GM18951 (cell line): ENCODE measurements at regions not wholly inside any gene's neighbourhood (a gene's known extent, or its start where the extent isn't known, plus 50 kb on each side); places are given as distances from the start of the nearest gene placed in this dataset.
"Not testable (repeated sequence)": the region's sequence is repeated elsewhere in the genome, so short reads cannot be mapped to it uniquely, and the experiment has no call there.

Experiments used
- POLR2A ChIP-seq: IDR thresholded peaks from 4 replicates; pipeline ENCODE4 v1.6.1; 2011; ENCODE audit warnings: mild to moderate bottlenecking; ENCODE audit not compliant: insufficient read length, insufficient read depth; ENCODE audit errors: extremely low read depth
- in situ Hi-C: fragments of 300-500 bp; cut with MboI; formaldehyde crosslinking; loops from one replicate; pipeline ENCODE4 v1.12.0; 2022; ENCODE audit warnings: low sequenced_read_pairs, mixed read lengths, inconsistent platforms; ENCODE audit not compliant: unreplicated experiment

DNA sequence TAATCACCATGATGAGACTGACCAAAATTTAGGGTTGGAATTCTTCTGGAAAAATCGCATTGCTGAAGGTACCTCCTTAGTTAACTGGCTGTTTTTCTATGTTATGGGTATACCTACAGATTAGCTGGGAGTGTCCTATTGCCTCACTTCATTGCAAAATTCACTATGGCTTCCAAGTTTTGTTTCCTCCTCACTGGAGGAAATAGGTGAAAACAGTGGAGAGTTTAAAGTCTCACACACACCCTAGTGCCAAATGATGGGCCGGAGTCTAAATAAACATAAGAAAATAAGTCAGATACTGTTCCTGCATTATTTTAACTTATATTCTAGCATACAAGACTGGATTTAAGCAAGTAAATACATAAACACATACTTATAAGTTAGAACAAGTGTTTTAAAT lies 98.2 kb downstream of the AHR start:
- TF ChIP-seq POLR2A, result no peak
- in situ Hi-C loops, result no loop called here

DNA sequence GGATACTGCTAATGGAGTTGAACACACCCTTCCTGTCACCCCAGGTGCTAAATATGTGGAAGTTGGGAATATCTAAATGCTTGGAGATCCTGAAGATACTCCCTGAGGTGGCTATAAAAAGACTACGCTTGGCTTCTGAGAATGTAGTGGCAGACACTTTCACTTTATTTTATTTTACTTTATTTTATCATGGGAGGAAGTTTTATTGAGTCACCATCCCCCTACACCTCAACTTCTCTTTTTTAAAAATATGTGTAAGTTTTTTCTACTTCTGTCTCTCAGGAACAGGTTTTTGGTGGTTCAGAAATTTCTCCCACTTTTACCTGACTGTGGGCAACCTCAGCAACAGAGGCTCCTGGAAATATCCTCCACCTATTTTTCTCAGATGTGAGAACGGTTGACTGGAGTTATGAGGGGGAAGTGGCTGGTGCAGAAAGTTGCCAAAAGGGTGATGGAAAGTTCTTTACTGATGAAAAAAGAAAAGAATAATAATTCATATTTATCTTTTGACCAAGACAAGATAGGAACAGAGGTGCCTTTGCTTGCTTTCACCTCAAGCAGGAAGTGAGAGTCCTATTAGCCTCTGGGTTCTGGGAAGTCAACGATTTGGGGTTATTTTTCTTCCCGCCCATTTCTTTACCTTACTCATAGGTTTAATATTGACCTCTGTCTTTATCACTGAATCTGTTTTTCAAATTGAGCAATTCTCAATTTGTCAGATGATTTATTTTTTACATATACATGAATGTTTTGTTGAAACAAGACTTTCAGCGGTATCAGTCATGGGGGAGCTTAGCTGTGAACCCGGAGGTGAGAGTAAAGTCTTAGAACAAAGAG lies 103.6 kb downstream of the AHR start:
- TF ChIP-seq POLR2A, result no peak
- in situ Hi-C loops, result no loop called here

DNA sequence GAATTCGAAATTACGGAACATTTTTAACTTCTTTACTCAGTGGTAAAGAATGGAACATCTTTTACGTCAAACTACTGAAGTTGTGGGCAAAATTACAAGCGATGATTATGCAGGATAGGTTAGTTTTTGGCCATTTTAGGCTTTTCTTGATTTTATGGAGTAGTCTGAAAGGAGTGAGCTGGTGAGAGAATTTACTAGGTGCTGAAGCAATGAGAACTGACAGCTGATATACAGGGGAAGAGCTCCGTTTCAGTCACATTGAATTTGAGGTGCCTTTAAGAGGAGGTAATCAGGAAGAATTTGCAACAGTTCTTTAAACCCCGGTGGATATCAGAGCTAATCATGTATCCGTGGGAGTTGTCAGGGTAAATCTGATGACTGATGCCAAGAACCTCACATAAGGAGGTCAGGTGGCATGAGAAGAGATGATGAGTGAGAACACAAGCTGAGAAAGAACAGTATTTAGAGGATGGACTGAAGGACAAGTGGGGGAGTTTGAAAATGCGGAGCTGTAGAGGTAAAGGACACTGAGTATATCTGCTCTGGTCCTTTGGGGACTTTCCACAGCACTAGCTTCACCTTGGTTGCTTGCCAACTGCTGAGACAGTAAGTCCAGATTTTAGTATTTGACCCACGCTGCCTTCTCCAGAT lies 104.3 kb downstream of the AHR start:
- in situ Hi-C loops, result no loop called here
- TF ChIP-seq POLR2A, result no peak

DNA sequence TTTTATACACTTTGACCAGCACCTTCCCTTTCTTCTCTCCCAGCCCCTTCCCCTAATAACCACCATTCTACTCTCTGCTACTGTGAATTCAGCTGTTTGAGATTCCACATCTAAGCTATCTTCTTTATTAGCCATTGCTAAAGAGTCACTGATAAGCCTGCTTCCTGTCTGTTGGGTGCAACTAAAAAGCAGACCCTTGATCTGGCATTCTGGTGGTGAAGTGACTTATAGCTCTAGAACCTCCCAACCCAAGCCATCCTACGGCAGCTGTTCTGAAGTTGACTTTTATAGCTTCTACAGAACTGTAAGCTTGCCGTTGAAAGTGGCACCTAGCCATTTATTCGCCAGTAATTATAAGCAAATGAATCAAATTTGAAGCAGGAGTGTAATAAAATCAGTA lies 105.6 kb downstream of the AHR start:
- TF ChIP-seq POLR2A, result no peak
- in situ Hi-C loops, result no loop called here

DNA sequence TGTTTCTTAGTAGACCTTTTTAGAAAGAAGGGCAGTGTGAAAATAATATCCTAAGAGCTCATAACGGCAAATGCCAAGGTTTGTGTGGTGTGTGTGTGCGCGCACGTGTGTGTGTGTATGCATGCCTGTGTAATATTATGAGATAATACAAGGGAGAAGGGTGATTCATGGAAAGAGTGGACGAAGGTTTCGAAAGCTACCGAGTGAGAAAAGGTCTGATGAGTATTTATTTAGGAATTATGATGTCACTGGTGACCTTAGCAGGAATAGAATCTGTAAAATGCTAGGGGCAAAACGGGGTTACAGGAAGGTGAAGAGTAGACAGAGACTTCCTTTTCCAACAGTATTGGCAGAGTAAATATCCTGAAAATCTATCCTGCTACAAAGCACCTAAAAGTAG lies 107.3 kb downstream of the AHR start:
- no peak for TF ChIP-seq POLR2A
- in situ Hi-C loops, result no loop called here

- no peak for TF ChIP-seq POLR2A
- in situ Hi-C loops, result no loop called here
Measured at GRCh38 chr7:17406738-17407137, 108.3 kb downstream of the AHR start.

DNA sequence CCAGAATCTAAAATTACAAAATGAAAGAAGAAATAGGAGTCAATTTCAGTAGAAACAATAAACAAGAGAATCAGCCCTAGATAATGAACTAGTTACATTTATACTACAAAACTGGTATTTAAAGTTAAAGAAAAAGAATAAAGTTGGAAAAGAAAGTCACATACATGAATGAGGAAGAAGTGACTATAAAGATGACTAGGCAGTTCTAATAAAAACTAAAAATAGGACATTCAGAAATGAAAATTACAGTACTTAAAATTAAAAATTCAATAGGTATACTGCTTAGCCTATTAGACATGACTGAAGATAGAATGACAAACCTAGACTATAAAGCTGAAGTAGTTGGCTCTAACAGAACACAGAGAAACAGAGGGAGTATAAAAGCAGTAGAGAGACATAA lies 108.8 kb downstream of the AHR start:
- no peak for TF ChIP-seq POLR2A
- in situ Hi-C loops, result no loop called here

DNA sequence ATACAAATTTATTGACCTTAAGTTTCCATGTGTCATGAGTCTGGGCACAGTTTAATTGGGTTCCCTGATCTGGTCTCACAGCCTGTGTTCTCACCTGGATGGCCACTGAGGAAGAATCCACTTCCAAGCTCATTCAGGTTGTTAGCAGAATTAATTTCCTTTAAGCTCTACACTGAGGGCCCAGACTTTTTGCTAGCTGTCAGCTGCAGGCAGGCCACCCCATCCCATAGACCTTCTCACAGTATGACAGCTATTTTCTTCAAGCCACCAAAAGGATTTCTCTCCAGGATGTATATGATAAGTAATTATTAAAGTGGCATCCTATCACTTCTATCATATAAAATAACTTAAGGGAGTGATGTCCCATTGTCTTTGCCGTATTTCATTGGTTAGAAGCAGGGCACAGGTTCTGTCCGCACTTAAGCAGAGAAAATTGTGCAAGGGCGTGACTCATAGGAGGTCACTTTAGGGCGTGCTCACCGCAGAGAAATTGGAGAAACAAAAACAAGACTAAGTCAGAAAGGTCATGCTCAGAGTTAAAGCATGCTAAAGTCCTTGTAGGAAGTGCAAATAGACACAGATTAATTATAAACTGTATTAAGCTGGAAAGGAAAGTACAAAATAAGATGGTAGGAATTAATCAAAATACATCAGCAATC lies 109.9 kb downstream of the AHR start:
- TF ChIP-seq POLR2A, result no peak
- in situ Hi-C loops, result no loop called here

GRCh38 chr7:17408904-17409290 lies 110.4 kb downstream of the AHR start:
- in situ Hi-C loops, result no loop called here
- TF ChIP-seq POLR2A, result no peak

DNA sequence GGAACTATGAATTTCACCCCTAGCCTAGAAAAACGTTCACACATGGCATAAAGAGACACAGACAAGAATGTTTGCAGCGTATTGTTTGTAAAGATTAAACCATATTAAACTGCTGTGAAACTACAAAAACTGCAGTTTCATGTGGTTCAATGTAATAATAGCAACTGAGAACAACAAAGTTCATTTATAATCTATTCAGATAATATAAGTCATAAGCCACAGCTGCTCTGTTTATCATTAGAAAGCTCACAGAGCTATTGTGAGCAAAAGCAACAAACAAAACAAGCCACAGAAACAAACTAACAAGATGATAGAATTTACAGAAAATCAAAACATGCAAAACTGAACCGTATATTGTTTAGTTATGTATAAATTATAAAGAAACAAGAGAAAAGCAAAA lies 113.5 kb downstream of the AHR start:
- in situ Hi-C loops, result no loop called here
- TF ChIP-seq POLR2A, result no peak

GRCh38 chr7:17412883-17413282 lies 114.4 kb downstream of the AHR start:
- no peak for TF ChIP-seq POLR2A
- in situ Hi-C loops, result no loop called here

- TF ChIP-seq POLR2A, result no peak
- in situ Hi-C loops, result no loop called here
Measured at GRCh38 chr7:17415955-17416354, 117.5 kb downstream of the AHR start.

DNA sequence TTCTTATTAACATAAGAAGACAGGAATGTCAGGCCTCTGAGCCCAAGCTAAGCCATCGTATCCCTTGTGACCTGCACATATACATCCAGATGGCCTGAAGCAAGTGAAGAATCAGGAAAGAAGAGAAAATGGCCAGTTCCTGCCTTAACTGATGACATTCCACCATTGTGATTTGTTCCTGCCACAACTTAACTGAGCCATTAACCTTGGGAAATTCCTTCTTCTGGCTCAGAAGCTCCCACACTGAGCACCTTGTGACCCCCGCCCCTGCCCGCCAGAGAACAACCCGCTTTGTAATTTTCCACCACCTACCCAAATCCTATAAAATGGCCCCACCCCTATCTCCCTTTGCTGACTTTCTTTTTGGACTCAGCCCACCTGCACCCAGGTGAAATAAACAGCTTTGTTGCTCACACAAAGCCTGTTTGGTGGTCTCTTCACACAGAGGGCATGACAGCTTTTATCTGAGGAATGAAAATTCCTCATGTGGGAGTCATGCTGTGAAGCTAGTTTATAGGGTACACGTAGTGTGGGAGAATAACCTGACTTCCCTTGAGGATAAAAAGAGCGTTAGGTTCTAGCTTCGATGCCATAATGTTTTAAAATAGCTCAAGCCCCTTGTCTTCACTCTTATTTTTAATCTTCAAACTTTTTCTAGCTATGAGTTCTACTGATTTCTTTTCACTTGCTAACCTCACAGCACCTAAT lies 122.0 kb downstream of the AHR start:
- in situ Hi-C loops, result not testable (repeated sequence)
